GM20431 (cell line): ENCODE measurements at regions not wholly inside any gene's neighbourhood (a gene's known extent, or its start where the extent isn't known, plus 50 kb on each side); places are given as distances from the start of the nearest gene placed in this dataset.
"Not testable (repeated sequence)": the region's sequence is repeated elsewhere in the genome, so short reads cannot be mapped to it uniquely, and the experiment has no call there.

Experiments used
- in situ Hi-C: fragments of 300-500 bp; cut with MseI, MboI; formaldehyde crosslinking; loops from one replicate; pipeline ENCODE4 v1.15.0; 2020; ENCODE audit warnings: low sequenced_read_pairs; ENCODE audit not compliant: unreplicated experiment

GRCh38 chr21:38039369-38039768 is 123.1 kb upstream of the KCNJ6 start:
- in situ Hi-C loops, result no loop called here

- in situ Hi-C loops, result no loop called here
Measured at GRCh38 chr21:38039841-38040240, 123.6 kb upstream of the KCNJ6 start.

- in situ Hi-C loops, result no loop called here
Measured at GRCh38 chr21:38041493-38041892, 125.2 kb upstream of the KCNJ6 start.

GRCh38 chr21:38042246-38042645 is 126.0 kb upstream of the KCNJ6 start:
- in situ Hi-C loops, result no loop called here

- in situ Hi-C loops, result no loop called here
Measured at GRCh38 chr21:38048167-38048566, 131.9 kb upstream of the KCNJ6 start.

GRCh38 chr21:38054334-38054733 is 138.1 kb upstream of the KCNJ6 start:
- in situ Hi-C loops, result no loop called here

- in situ Hi-C loops, result no loop called here
Measured at GRCh38 chr21:38056481-38056880, 140.2 kb upstream of the KCNJ6 start.

- in situ Hi-C loops, result no loop called here
Measured at GRCh38 chr21:38057626-38058025, 141.4 kb upstream of the KCNJ6 start.

- in situ Hi-C loops, result no loop called here
Measured at GRCh38 chr21:38060533-38060932, 144.3 kb upstream of the KCNJ6 start.

GRCh38 chr21:38067086-38067739 is 151.0 kb upstream of the KCNJ6 start:
- in situ Hi-C loops, result no loop called here

- in situ Hi-C loops, result no loop called here
Measured at GRCh38 chr21:38072489-38072888, 156.2 kb upstream of the KCNJ6 start.

GRCh38 chr21:38075833-38076587 is 159.8 kb upstream of the KCNJ6 start:
- in situ Hi-C loops, result no loop called here

GRCh38 chr21:38077569-38077968 is 161.3 kb upstream of the KCNJ6 start:
- in situ Hi-C loops, result no loop called here

- in situ Hi-C loops, result no loop called here
Measured at GRCh38 chr21:38080888-38081287, 164.6 kb upstream of the KCNJ6 start.

- in situ Hi-C loops, result no loop called here
Measured at GRCh38 chr21:38081708-38082107, 165.5 kb upstream of the KCNJ6 start.

GRCh38 chr21:38082936-38083485 is 166.8 kb upstream of the KCNJ6 start:
- in situ Hi-C loops, result no loop called here

- in situ Hi-C loops, result no loop called here
Measured at GRCh38 chr21:38083535-38083934, 167.3 kb upstream of the KCNJ6 start.

- in situ Hi-C loops, result no loop called here
Measured at GRCh38 chr21:38086580-38086979, 170.2 kb upstream of the KCNJ15 start.

- in situ Hi-C loops, result no loop called here
Measured at GRCh38 chr21:38088916-38089762, 167.7 kb upstream of the KCNJ15 start.

- in situ Hi-C loops, result no loop called here
Measured at GRCh38 chr21:38089763-38090046, 167.1 kb upstream of the KCNJ15 start.

GRCh38 chr21:38091061-38091460 is 165.7 kb upstream of the KCNJ15 start:
- in situ Hi-C loops, result not testable (repeated sequence)
